NCI-H2171 treated with DMSO at 0.1 percent for 48 hours (cell line): ENCODE measurements at regions not wholly inside any gene's neighbourhood (a gene's known extent, or its start where the extent isn't known, plus 50 kb on each side); places are given as distances from the start of the nearest gene placed in this dataset.
"Not testable (repeated sequence)": the region's sequence is repeated elsewhere in the genome, so short reads cannot be mapped to it uniquely, and the experiment has no call there.

Experiments
- DNase-seq: peaks from one replicate; lab custom pipeline; 2025; lab: John Stamatoyannopoulos, UW

GRCh38 chr11:21928847-21929246 is 264.0 kb upstream of the ANO5 start:
- DNase-seq, result no peak

- DNase-seq, result no peak
Measured at GRCh38 chr11:21930408-21930807, 262.5 kb upstream of the ANO5 start.

- no peak for DNase-seq
Measured at GRCh38 chr11:21931436-21932101, 261.3 kb upstream of the ANO5 start.

- DNase-seq, result peak; percentile 10
Measured at GRCh38 chr11:21933095-21933494, 259.8 kb upstream of the ANO5 start.

- no peak for DNase-seq
Measured at GRCh38 chr11:21944577-21944976, 248.3 kb upstream of the ANO5 start.

- DNase-seq, result no peak
Measured at GRCh38 chr11:21948876-21949275, 244.0 kb upstream of the ANO5 start.

- no peak for DNase-seq
Measured at GRCh38 chr11:21949763-21950413, 243.0 kb upstream of the ANO5 start.

GRCh38 chr11:21963013-21963412 is 229.9 kb upstream of the ANO5 start:
- no peak for DNase-seq

- no peak for DNase-seq
Measured at GRCh38 chr11:21965221-21965620, 227.7 kb upstream of the ANO5 start.

GRCh38 chr11:21968702-21969101 is 224.2 kb upstream of the ANO5 start:
- DNase-seq, result no peak

GRCh38 chr11:21969841-21970240 is 223.0 kb upstream of the ANO5 start:
- DNase-seq, result no peak

- DNase-seq, result no peak
Measured at GRCh38 chr11:21975242-21975641, 217.6 kb upstream of the ANO5 start.

GRCh38 chr11:21976210-21976609 is 216.7 kb upstream of the ANO5 start:
- no peak for DNase-seq

- DNase-seq, result no peak
Measured at GRCh38 chr11:21983431-21983830, 209.5 kb upstream of the ANO5 start.

- no peak for DNase-seq
Measured at GRCh38 chr11:21986361-21986760, 206.5 kb upstream of the ANO5 start.

GRCh38 chr11:21987261-21987660 is 205.6 kb upstream of the ANO5 start:
- no peak for DNase-seq

GRCh38 chr11:21988477-21988876 is 204.4 kb upstream of the ANO5 start:
- DNase-seq, result no peak

GRCh38 chr11:22001803-22002202 is 191.1 kb upstream of the ANO5 start:
- not testable (repeated sequence) for DNase-seq

GRCh38 chr11:22006901-22007300 is 186.0 kb upstream of the ANO5 start:
- no peak for DNase-seq

GRCh38 chr11:22031791-22032190 is 161.1 kb upstream of the ANO5 start:
- DNase-seq, result no peak

GRCh38 chr11:22037505-22037904 is 155.4 kb upstream of the ANO5 start:
- no peak for DNase-seq

- no peak for DNase-seq
Measured at GRCh38 chr11:22041039-22041438, 151.8 kb upstream of the ANO5 start.

GRCh38 chr11:22042081-22042480 is 150.8 kb upstream of the ANO5 start:
- no peak for DNase-seq

GRCh38 chr11:22044126-22044525 is 148.8 kb upstream of the ANO5 start:
- no peak for DNase-seq
